Esophagus squamous epithelium (tissue), 5 donors: ENCODE measurements at regions not wholly inside any gene's neighbourhood (a gene's known extent, or its start where the extent isn't known, plus 50 kb on each side); places are given as distances from the start of the nearest gene placed in this dataset.

ENCODE experiments used
- DNase-seq: peaks from one replicate; lab custom pipeline; 2025; lab: John Stamatoyannopoulos, UW
- H3K27ac ChIP-seq, 4 donors: fragments of 200-600 bp; sonication (generic); one replicate each; pipeline ENCODE4 v1.5.1; 2016 to 2019; ENCODE audit warnings: mild to moderate bottlenecking in 1 of 4
- H3K27me3 ChIP-seq, 4 donors: fragments of 200-600 bp; sonication (generic); 1 replicate in 3 of 4; 2 replicates in 1 of 4; pipeline versions ENCODE4 v1.5.1 to v1.6.0; 2017 to 2021; ENCODE audit warnings: antibody characterized with exemption in 1 of 4
- H3K36me3 ChIP-seq, 3 donors: fragments of 200-600 bp; sonication (generic); one replicate each; pipeline ENCODE4 v1.5.1; 2016 to 2019
- H3K4me1 ChIP-seq, 3 donors: fragments of 200-600 bp; sonication (generic); one replicate each; pipeline ENCODE4 v1.5.1; 2017 to 2019
- H3K4me3 ChIP-seq, 4 donors: fragments of 200-600 bp; sonication (generic); 1 replicate in 3 of 4; 2 replicates in 1 of 4; pipeline ENCODE4 v1.5.1; 2016 to 2019; ENCODE audit warnings: mild to moderate bottlenecking in 2 of 4, moderate library complexity in 1 of 4
- H3K9me3 ChIP-seq, 3 donors: fragments of 200-600 bp; sonication (generic); one replicate each; pipeline ENCODE4 v1.5.1; 2016 to 2019
- POLR2A ChIP-seq, 4 donors: fragments of 450-650 bp; IDR thresholded peaks; one replicate each; pipeline ENCODE4 v1.6.1; 2017; ENCODE audit warnings: antibody characterized with exemption in 4 of 4, mild to moderate bottlenecking in 4 of 4, moderate library complexity in 3 of 4
- WGBS, 2 donors: methylation state at CpG; one replicate each; pipeline ENCODE4 v1.1.5; 2018; 5-methylcytosine and 5-hydroxymethylcytosine counted together
- intact Hi-C: fragments of 100-400 bp; cut with DNase I; formaldehyde crosslinking; loops from one replicate; pipeline ENCODE4 v1.15.0; 2022
- TF ChIP-seq, protein P1 (sequence below), 6 experiments: fragments of 450-650 bp in 4 of 6; fragments of 200-600 bp in 2 of 6; sonication (generic) in 2 of 6; IDR thresholded peaks; one replicate each; pipeline ENCODE4 v1.5.1; 2016 to 2019; ENCODE audit warnings: antibody characterized with exemption in 6 of 6, mild to moderate bottlenecking in 4 of 6, moderate library complexity in 4 of 6
- donor health status: DM: yes; HTN: yes; CAD: no.

DNA sequence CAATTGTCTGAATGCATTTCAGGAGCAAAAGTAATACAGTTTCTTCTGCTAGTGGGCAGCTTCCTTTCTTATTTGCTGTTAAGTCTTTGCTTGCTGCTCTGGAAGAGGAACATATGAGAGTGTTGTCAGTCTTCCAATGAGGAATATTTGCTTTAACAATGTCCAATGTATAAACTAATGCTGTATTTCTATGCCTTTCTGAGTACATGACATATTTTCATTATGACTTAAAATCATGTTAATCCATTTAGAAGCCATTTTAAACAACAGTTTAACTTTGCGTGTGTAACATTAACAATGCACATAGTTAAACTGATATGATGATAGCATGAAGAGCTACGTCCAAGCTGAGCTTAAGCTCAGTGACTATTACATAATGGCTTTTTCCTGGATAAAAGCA lies 933.4 kb upstream of the GHITM start:
- DNase-seq: no peak
- Histone ChIP-seq H3K27ac (no peak overlapping the region), H3K4me3 (no peak overlapping the region), H3K27me3 (no peaks in the 10 kb centered on the region), H3K4me1 (no peaks in the 10 kb centered on the region), H3K36me3 (no peaks in the 10 kb centered on the region), H3K9me3 (no peaks in the 10 kb centered on the region)
- intact Hi-C loops: no loop called here
- TF ChIP-seq, protein P1, sequence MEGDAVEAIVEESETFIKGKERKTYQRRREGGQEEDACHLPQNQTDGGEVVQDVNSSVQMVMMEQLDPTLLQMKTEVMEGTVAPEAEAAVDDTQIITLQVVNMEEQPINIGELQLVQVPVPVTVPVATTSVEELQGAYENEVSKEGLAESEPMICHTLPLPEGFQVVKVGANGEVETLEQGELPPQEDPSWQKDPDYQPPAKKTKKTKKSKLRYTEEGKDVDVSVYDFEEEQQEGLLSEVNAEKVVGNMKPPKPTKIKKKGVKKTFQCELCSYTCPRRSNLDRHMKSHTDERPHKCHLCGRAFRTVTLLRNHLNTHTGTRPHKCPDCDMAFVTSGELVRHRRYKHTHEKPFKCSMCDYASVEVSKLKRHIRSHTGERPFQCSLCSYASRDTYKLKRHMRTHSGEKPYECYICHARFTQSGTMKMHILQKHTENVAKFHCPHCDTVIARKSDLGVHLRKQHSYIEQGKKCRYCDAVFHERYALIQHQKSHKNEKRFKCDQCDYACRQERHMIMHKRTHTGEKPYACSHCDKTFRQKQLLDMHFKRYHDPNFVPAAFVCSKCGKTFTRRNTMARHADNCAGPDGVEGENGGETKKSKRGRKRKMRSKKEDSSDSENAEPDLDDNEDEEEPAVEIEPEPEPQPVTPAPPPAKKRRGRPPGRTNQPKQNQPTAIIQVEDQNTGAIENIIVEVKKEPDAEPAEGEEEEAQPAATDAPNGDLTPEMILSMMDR (IDR thresholded peaks at IDR 0.05): no peak
- TF ChIP-seq POLR2A (IDR thresholded peaks at IDR 0.05): no peak
- WGBS, 2 donors: 38 to 56% methylated on average over 2 of the region's 2 CpGs

DNA sequence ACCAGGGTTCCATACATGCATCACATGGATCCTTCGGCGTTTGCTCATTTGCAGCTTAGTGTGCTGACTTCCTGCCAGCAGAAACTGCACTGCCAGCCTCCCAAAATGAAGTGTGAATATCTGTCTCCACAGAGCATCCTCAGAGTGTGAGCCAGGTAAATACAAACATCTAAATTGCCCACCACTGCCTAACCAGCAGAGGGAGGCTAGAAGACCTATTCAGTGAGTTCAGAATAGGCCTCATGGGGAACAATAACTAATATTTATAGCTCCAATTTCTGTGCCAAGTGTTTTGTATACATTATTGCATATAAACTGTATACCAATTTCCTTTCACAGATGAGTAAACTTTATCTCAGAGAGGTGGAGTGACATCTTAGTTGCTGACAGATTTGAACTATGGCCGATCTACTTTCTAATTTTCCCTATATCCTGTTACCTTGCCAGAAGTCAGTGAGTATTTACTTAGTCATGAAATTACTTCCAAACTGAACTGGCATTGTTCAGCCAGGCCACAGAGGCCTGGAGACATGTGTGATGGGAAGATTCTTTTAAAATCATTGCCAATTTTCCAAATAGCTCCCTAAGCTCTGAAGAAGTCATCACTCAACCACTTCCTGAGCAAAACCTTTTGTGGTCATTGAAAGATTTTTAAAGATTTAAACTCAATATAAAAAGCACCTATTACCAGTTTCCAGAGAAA lies 926.5 kb upstream of the GHITM start:
- Histone ChIP-seq H3K4me3 (no peak overlapping the region), H3K4me1 (no peaks in the 10 kb centered on the region), H3K9me3 (no peaks in the 10 kb centered on the region), H3K36me3 (no peaks in the 10 kb centered on the region), H3K27ac (no peak overlapping the region), H3K27me3 (no peaks in the 10 kb centered on the region)
- 66 to 78% methylated on average over 3 of the region's 3 CpGs for WGBS, 2 donors
- DNase-seq: no peak
- no peak for TF ChIP-seq POLR2A (IDR thresholded peaks at IDR 0.05)
- TF ChIP-seq, protein P1 (IDR thresholded peaks at IDR 0.05): no peak
- intact Hi-C loops: no loop called here

DNA sequence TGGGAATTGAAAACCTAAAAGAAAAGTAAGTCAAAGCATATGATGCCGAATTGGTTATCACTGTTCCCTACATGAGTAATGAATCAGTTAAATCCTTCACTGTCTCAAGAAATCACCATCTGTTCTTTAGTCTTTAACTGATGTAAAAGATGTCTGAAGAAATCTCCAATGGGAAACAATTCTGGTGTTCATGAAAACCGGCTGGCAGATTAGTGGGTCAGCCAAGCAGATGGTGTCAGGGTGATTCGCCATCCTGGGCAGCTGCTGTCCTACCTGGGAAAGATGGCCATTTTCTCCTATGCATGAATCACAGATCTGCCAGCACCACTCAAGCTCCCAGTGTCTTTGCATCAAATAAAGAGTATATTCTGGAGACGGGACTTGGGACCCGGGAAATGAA lies 925.2 kb upstream of the GHITM start:
- H3K36me3 ChIP-seq: no peaks in the 10 kb centered on the region
- H3K9me3 ChIP-seq: no peaks in the 10 kb centered on the region
- no peak for TF ChIP-seq POLR2A (IDR thresholded peaks at IDR 0.05)
- TF ChIP-seq, protein P1 (IDR thresholded peaks at IDR 0.05): no peak
- WGBS, 2 donors: 82 to 86% methylated on average over 5 of the region's 5 CpGs
- H3K27me3 ChIP-seq: no peaks in the 10 kb centered on the region
- no peak for DNase-seq
- no peaks in the 10 kb centered on the region for H3K4me1 ChIP-seq
- no peak overlapping the region for H3K27ac ChIP-seq
- no peak overlapping the region for H3K4me3 ChIP-seq
- intact Hi-C loops: no loop called here

DNA sequence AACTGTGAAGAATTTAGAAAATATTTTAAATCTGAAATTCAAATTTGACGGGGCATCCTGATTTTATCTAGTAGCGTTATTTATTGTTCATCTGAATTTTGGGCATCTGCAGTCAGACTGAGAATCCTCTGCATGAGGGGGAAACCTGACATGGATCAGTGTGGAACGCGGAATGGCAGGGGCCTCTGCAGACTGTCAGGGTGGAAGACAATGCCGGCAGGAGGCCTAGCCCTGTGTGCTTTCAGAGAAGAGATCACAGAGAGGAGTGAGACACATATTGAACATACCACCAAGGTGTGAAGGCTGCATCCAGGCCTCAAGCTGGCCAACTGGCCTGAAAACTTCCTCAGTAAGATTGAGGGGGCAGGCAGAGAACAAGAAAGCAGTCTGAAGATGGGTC lies 921.1 kb upstream of the GHITM start:
- 85 to 90% methylated on average over 5 of the region's 5 CpGs for WGBS, 2 donors
- H3K4me3 ChIP-seq: no peak overlapping the region
- no peaks in the 10 kb centered on the region for H3K36me3 ChIP-seq
- no peaks in the 10 kb centered on the region for H3K4me1 ChIP-seq
- no peak for DNase-seq
- H3K27me3 ChIP-seq: no peaks in the 10 kb centered on the region
- H3K27ac ChIP-seq: no peak overlapping the region
- TF ChIP-seq, protein P1 (IDR thresholded peaks at IDR 0.05): no peak
- no peak for TF ChIP-seq POLR2A (IDR thresholded peaks at IDR 0.05)
- H3K9me3 ChIP-seq: no peaks in the 10 kb centered on the region
- intact Hi-C loops: no loop called here

DNA sequence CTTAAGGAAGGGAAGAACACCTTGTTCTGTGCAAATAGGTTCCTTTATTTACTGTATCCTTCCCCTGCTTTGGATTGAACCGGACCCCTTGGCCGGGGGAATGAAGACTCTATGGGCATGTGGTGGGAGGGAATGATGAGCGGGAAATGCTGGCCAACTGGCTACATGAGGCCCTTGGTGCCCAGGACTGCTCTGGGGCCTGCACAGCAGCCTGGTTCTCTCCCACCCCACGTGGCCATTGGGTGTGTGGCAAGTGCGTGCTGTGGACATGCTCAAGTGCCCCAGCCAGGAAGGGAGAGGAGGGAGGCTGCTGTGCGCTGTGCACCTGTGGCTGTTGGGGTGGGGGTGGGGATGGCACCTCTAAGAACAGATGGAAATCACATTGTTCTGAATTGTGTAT lies 917.0 kb upstream of the GHITM start:
- intact Hi-C loops: no loop called here
- no peak overlapping the region for H3K4me3 ChIP-seq
- H3K9me3 ChIP-seq: no peaks in the 10 kb centered on the region
- no peaks in the 10 kb centered on the region for H3K4me1 ChIP-seq
- H3K27ac ChIP-seq: no peak overlapping the region
- no peaks in the 10 kb centered on the region for H3K36me3 ChIP-seq
- H3K27me3 ChIP-seq: no peaks in the 10 kb centered on the region
- no peak for TF ChIP-seq POLR2A (IDR thresholded peaks at IDR 0.05)
- TF ChIP-seq, protein P1 (IDR thresholded peaks at IDR 0.05): no peak
- 75 to 76% methylated on average over 5 to 6 of the region's 6 CpGs for WGBS, 2 donors
- no peak for DNase-seq
